ENCODE measurements at regions not wholly inside any gene's neighbourhood (a gene's known extent, or its start where the extent isn't known, plus 50 kb on each side); places are given as distances from the start of the nearest gene placed in this dataset.

- no peak for DNase-seq (ENCODE audit: low spot score)
Measured at GRCh38 chr3:147846854-147847478, 437.8 kb downstream of the ZIC1 start.

- DNase-seq (ENCODE audit: low spot score), result no peak
Measured at GRCh38 chr3:147851062-147851461, 441.9 kb downstream of the ZIC1 start.

GRCh38 chr3:147854542-147854941 lies 445.4 kb downstream of the ZIC1 start:
- DNase-seq (ENCODE audit: low spot score), result no peak

- DNase-seq (ENCODE audit: low spot score), result no peak
Measured at GRCh38 chr3:147864754-147865354, 455.7 kb downstream of the ZIC1 start.

- no peak for DNase-seq (ENCODE audit: low spot score)
Measured at GRCh38 chr3:147866561-147866960, 457.4 kb downstream of the ZIC1 start.

GRCh38 chr3:147872568-147872967 lies 463.4 kb downstream of the ZIC1 start:
- DNase-seq (ENCODE audit: low spot score), result no peak

- no peak for DNase-seq (ENCODE audit: low spot score)
Measured at GRCh38 chr3:147875498-147875897, 466.3 kb downstream of the ZIC1 start.

GRCh38 chr3:147881933-147882332 lies 472.8 kb downstream of the ZIC1 start:
- no peak for DNase-seq (ENCODE audit: low spot score)

- DNase-seq (ENCODE audit: low spot score), result no peak
Measured at GRCh38 chr3:147886879-147887278, 477.7 kb downstream of the ZIC1 start.

GRCh38 chr3:147887797-147888196 lies 478.6 kb downstream of the ZIC1 start:
- DNase-seq (ENCODE audit: low spot score), result no peak

- DNase-seq (ENCODE audit: low spot score), result no peak
Measured at GRCh38 chr3:147890114-147890513, 480.9 kb downstream of the ZIC1 start.

- DNase-seq (ENCODE audit: low spot score), result no peak
Measured at GRCh38 chr3:147895509-147895908, 486.3 kb downstream of the ZIC1 start.

GRCh38 chr3:147900851-147901250 lies 491.7 kb downstream of the ZIC1 start:
- no peak for DNase-seq (ENCODE audit: low spot score)

- DNase-seq (ENCODE audit: low spot score), result no peak
Measured at GRCh38 chr3:147903026-147903425, 493.9 kb downstream of the ZIC1 start.

GRCh38 chr3:147904421-147904820 lies 495.3 kb downstream of the ZIC1 start:
- DNase-seq (ENCODE audit: low spot score), result no peak

GRCh38 chr3:147906285-147906684 lies 497.1 kb downstream of the ZIC1 start:
- no peak for DNase-seq (ENCODE audit: low spot score)

GRCh38 chr3:147914532-147914931 lies 505.4 kb downstream of the ZIC1 start:
- DNase-seq (ENCODE audit: low spot score), result no peak

GRCh38 chr3:147915057-147915456 lies 505.9 kb downstream of the ZIC1 start:
- no peak for DNase-seq (ENCODE audit: low spot score)

- DNase-seq (ENCODE audit: low spot score), result no peak
Measured at GRCh38 chr3:147919496-147919895, 510.3 kb downstream of the ZIC1 start.

GRCh38 chr3:147921051-147921450 lies 511.9 kb downstream of the ZIC1 start:
- DNase-seq (ENCODE audit: low spot score), result no peak

- DNase-seq (ENCODE audit: low spot score), result no peak
Measured at GRCh38 chr3:147924755-147925154, 515.6 kb downstream of the ZIC1 start.

- DNase-seq (ENCODE audit: low spot score), result no peak
Measured at GRCh38 chr3:147925272-147925671, 516.1 kb downstream of the ZIC1 start.

- DNase-seq (ENCODE audit: low spot score), result no peak
Measured at GRCh38 chr3:147930232-147930807, 521.2 kb downstream of the ZIC1 start.
